PFSK-1 (cell line): ENCODE measurements at regions not wholly inside any gene's neighbourhood (a gene's known extent, or its start where the extent isn't known, plus 50 kb on each side); places are given as distances from the start of the nearest gene placed in this dataset.

Experiments used
- FOXP2 ChIP-seq: optimal IDR thresholded peaks from 2 replicates; pipeline ENCODE3; 2011; ENCODE audit warnings: borderline replicate concordance, control low read depth, inconsistent platforms; ENCODE audit not compliant: insufficient read depth; ENCODE audit errors: extremely low read length, extremely low read depth
- POLR2AphosphoS5 ChIP-seq: IDR thresholded peaks from 2 replicates; pipeline ENCODE4 v1.6.1; 2012; ENCODE audit warnings: low read depth, mild to moderate bottlenecking, control low read depth, low read length, moderate library complexity
- SIN3A ChIP-seq: IDR thresholded peaks from 2 replicates; pipeline ENCODE4 v1.6.1; 2012; ENCODE audit warnings: mild to moderate bottlenecking, low read length, moderate library complexity, borderline replicate concordance; ENCODE audit not compliant: insufficient read depth
- TAF1 ChIP-seq: IDR thresholded peaks from 2 replicates; pipeline ENCODE4 v1.6.1; 2012; ENCODE audit warnings: low read length, control low read depth, borderline replicate concordance; ENCODE audit not compliant: insufficient read depth
- TF ChIP-seq, protein P1 (sequence below), 2 experiments: IDR thresholded peaks; 2 replicates each; pipeline versions ENCODE4 v1.6.1 to v1.8.0; 2011 to 2012; ENCODE audit warnings: low read depth in 2 of 2, low read length in 2 of 2, control low read depth in 1 of 2, inconsistent platforms in 1 of 2, mild to moderate bottlenecking in 1 of 2, moderate library complexity in 1 of 2; ENCODE audit not compliant: insufficient read depth in 1 of 2

GRCh38 chr12:23039834-23040233, 414.9 kb downstream of the ETNK1 start:
- TF ChIP-seq, protein P1, sequence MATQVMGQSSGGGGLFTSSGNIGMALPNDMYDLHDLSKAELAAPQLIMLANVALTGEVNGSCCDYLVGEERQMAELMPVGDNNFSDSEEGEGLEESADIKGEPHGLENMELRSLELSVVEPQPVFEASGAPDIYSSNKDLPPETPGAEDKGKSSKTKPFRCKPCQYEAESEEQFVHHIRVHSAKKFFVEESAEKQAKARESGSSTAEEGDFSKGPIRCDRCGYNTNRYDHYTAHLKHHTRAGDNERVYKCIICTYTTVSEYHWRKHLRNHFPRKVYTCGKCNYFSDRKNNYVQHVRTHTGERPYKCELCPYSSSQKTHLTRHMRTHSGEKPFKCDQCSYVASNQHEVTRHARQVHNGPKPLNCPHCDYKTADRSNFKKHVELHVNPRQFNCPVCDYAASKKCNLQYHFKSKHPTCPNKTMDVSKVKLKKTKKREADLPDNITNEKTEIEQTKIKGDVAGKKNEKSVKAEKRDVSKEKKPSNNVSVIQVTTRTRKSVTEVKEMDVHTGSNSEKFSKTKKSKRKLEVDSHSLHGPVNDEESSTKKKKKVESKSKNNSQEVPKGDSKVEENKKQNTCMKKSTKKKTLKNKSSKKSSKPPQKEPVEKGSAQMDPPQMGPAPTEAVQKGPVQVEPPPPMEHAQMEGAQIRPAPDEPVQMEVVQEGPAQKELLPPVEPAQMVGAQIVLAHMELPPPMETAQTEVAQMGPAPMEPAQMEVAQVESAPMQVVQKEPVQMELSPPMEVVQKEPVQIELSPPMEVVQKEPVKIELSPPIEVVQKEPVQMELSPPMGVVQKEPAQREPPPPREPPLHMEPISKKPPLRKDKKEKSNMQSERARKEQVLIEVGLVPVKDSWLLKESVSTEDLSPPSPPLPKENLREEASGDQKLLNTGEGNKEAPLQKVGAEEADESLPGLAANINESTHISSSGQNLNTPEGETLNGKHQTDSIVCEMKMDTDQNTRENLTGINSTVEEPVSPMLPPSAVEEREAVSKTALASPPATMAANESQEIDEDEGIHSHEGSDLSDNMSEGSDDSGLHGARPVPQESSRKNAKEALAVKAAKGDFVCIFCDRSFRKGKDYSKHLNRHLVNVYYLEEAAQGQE (IDR thresholded peaks at IDR 0.05; ENCODE audit: insufficient read depth in 1 of 2, low read depth in 2 of 2, low read length in 2 of 2), result no peak
- no peak for TF ChIP-seq SIN3A
- no peak for TF ChIP-seq FOXP2
- TF ChIP-seq POLR2AphosphoS5, result no peak
- no peak for TF ChIP-seq TAF1

- TF ChIP-seq, protein P1 (IDR thresholded peaks at IDR 0.05; ENCODE audit: insufficient read depth in 1 of 2, low read depth in 2 of 2, low read length in 2 of 2), result no peak
- no peak for TF ChIP-seq FOXP2
- TF ChIP-seq POLR2AphosphoS5, result no peak
- TF ChIP-seq TAF1, result no peak
- no peak for TF ChIP-seq SIN3A
Measured at GRCh38 chr12:23041774-23042173, 416.8 kb downstream of the ETNK1 start.

DNA sequence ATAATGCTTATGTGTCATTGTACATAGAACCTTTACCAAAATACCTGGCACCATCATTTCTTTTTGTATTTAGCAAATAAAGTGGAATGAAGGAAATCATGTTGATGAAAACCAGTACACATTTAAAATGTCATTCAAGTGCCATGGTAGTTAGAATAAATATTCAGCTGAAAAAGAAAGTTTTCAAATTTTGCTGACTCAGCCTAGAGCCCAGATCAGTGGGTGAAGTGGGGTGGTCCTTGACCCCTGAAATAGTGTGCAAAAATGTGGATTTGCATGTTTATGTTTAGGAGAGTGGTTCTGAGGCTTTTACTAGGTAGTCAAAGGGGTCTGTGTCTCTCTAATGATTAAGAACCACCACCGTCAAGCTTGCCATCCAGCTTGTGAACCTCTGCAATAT, 418.7 kb downstream of the ETNK1 start:
- TF ChIP-seq FOXP2, result no peak
- TF ChIP-seq POLR2AphosphoS5, result no peak

- TF ChIP-seq, protein P1 (IDR thresholded peaks at IDR 0.05; ENCODE audit: insufficient read depth in 1 of 2, low read depth in 2 of 2, low read length in 2 of 2), result no peak
- TF ChIP-seq FOXP2 (no peak), SIN3A (no peak), POLR2AphosphoS5 (no peak), TAF1 (no peak)
Measured at GRCh38 chr12:23049180-23049579, 424.2 kb downstream of the ETNK1 start.

DNA sequence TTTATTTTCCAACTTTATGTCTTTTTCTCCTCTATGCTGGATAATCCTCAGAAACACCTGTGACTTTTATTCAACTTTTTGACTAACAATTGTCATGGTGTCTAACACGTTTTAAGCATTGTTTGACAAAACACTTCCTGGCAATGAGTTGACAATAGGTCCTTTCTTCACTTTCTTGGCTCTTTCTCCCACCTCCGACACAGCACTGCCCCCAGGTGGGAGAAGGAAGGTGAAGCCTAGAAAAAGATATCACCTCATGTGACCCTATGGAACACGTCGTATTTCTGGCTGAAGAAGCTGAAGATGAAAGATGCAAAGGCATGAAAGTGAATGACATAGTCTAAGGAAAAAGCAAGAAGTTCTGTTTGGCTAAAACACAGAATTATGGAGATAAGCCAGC, 430.0 kb downstream of the ETNK1 start:
- TF ChIP-seq POLR2AphosphoS5, result no peak
- no peak for TF ChIP-seq SIN3A

GRCh38 chr12:23057571-23057970, 432.6 kb downstream of the ETNK1 start:
- TF ChIP-seq POLR2AphosphoS5 (no peak), TAF1 (no peak), SIN3A (no peak), FOXP2 (no peak)
- TF ChIP-seq, protein P1 (IDR thresholded peaks at IDR 0.05; ENCODE audit: insufficient read depth in 1 of 2, low read depth in 2 of 2, low read length in 2 of 2), result no peak
